Activated CD4-positive, CD25-positive, alpha-beta regulatory T cell (primary cell): ENCODE measurements at regions not wholly inside any gene's neighbourhood (a gene's known extent, or its start where the extent isn't known, plus 50 kb on each side); places are given as distances from the start of the nearest gene placed in this dataset.

ENCODE experiments used
- DNase-seq, 4 experiments: peaks; one replicate each; lab custom pipeline; 2025; lab: John Stamatoyannopoulos, UW

DNA sequence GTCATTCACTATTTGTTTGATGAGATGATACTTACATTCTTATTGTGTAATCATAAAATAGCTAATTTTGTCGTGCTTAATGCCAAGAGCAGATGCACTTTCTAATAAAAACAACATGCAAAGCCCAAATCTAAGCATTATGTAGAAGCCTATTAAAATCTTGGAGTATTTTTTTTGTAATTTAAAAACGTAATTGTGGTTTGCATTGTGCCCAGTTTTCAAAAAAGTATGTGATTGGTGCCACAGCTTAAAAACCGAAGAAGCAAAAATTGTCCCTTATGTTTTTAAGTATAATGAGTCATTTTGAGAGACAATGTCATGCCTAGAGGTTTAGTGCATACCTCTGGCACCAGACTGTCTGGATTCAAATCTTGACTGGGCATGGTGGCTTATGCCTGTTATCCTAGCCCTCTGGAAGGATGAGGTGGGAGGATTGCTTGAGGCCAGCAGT is 464.8 kb upstream of the RGS6 start:
- DNase-seq = no peak

DNA sequence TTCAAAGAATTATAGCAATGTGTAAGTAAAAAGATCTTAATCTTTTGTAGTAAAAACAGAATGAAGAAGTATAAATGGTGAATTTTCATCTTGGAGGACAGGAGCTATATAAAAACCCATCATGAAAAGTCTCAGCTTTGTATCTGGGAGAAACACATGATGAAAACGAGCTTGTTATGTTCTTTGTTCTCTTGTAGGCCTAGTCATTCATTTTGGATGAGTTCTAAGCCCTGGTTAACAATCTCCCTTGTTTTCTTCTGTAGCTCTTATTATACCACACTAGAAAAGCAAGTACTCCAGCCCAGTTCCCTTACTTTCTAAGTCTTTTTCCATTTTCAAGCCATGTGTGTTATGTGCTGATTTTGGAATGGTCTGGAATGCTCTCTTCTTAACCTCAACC is 463.5 kb upstream of the RGS6 start:
- DNase-seq = no peak

- no peak for DNase-seq
These were observed 462.4 kb upstream of the RGS6 start for GRCh38 chr14:71469643-71470335.

DNA sequence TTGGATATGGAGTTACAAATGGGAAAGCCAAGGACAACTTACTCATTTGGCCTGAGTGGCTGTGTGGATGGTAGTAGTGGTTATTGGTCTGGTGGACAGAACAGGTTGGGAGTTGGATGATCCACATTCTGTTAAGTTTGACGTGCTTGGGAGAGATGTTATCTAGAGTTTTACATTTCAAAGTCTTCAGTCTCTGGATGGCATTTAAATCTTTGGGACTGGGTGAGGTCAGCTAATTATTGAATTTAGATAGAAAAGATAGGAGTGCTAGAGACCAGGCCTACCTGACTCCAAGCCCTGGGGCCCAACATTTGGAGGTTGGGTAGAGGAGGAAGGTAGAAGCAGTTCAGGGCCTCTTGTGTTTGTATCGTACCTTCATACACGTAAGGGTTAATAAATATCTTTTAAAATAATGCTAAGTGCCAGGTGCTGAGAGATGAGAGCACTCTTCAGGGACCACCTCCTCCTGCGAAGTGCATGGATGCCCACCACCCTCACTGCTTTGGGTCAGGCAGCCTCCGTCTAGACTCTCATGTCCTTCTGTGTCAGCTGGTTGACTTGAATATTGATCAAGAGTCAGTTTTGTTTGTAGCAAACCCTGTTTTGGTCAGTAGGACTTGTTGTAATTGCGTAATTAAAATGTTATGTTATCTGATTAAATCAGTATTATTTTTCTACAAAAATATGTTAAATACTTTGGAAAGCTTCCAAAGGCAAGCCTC is 460.4 kb upstream of the RGS6 start:
- DNase-seq = no peak

DNA sequence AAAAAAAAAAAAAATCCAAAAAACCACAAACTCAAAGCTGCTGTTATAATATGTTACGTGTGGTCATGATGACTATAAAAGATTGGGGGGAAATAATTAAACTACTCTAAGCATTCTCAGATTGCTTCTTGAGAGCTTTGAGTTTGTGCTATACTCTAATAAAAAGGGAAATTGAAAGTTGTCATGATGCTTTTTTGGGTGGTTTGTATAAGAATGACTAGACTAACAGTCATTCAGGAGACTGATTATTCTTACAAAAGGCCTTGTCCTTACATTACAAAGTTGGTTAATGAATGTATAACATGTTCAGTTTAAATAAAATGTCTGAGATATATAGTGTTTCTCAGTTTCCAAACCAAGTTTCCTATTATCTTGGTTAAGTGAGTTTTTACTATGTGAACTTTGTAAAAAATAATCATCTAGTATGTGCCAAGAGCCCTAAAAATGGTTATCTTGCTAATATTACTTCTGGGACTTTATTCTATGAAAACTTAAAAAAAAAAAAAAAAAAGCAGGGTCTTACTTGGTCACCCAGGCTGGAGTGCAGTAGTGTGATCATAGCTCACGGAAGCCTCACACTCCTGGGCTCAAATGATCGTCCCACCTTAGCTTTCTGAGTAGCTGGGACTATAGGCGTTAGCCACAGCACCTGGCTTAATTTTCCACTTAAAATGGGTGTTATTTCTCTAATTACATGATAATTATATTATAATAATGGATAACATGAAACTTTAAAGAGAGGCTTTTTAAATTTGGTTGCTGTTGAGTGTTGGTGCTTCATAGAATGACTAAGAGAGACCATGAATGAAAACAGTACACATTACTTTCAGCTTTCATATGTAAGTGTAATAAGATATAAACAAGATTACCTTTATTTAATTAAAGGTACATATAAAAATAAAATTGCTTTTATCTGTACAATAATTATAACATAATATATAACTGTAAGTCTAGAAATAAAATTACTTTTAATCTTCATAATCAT is 459.6 kb upstream of the RGS6 start:
- DNase-seq = no peak

- DNase-seq = no peak
These were observed 458.4 kb upstream of the RGS6 start for GRCh38 chr14:71473843-71474242.

- DNase-seq = no peak
These were observed 457.6 kb upstream of the RGS6 start for GRCh38 chr14:71474301-71475265.

DNA sequence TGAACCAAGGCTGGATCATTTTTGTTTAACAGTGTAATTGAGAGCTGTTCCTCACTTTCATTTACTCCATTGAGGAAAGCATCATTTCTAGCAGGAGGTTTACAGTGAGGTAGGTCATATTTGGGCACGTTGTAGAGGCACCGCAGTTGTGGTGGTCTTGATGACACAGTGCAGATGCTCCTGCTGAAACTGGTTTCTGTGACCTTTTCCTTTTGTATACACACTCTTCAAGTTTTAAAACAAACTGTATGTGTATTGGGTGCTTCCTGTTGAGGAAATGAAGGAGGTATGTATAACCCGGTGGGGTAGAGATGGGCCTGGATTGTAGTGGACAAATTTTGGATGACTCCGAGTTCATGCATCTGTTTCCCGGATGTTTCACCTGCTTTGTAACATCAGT is 456.3 kb upstream of the RGS6 start:
- DNase-seq = no peak

DNA sequence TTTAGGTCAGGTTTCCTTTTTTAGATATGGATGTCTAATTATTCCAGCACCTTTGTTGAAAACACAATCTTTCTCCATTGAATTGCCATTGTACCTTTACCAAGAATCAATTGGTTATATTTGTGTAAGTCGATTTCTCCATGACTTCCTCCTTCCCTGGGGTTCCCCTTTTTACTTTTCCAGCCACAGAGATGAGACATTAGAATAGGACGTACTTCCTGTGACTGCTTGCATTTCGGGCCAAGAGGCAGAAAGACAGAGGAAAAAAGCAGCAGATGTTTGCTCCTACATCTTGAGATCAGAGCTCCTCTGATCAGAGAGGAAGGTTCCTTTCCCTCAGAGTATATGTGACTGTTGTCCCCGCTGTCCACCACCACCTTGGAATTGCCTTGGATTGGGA is 453.7 kb upstream of the RGS6 start:
- DNase-seq = no peak

GRCh38 chr14:71481021-71481654 is 451.1 kb upstream of the RGS6 start:
- DNase-seq = no peak

DNA sequence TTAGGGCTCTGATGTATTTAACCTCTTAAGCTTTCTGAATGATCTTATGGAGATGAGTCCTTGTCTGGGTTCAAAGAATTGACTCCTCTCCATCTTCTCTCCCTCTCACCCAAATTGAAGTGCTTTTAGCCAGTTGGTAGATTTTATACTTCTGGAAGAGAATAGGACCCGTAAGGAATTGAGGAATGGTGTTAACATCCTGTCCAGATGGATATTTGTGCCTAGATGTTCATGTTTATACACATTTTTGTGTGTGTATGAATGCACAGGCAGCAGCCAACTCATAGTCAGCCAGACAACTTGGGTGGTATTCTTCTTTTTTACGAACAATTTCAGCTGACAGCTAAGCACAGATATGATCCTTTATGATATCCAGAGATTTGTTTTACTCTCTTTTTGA is 449.6 kb upstream of the RGS6 start:
- no peak for DNase-seq

DNA sequence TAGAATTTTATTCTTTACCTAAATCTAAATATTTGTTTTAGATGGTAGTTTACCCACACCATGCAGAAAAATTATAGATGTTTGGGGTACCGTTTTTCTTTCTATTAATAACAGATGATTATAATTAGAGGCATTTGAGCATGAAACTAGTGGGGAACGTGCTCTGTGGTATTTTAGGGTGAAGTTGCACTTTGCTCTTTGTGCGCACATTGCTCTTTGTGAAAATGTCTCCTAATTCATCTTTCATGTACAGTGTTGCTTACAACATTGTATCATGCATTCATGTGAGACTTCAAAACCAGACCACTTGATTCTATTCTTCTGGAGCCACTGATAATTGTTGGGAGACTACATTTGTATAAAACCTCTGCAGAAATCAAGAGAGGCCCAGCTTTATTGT is 449.1 kb upstream of the RGS6 start:
- no peak for DNase-seq

DNA sequence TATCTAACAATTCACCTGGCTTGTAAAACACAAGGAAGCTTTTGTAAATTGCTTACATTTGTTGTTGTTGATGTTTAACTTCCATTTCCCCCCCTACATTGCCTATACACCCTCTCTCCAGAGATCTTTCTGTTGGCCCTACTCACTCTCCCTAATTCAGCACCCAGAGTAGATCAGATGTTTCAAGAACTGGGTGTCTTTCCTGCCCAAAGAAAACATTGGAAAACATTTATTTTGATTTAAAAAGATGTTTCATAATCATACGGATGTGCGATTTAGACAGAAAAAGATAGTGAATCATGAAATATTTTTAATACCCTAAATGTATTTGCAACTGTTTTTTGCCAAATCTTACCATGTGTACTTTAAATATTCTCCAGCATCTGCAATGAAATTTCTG is 446.4 kb upstream of the RGS6 start:
- DNase-seq = no peak

DNA sequence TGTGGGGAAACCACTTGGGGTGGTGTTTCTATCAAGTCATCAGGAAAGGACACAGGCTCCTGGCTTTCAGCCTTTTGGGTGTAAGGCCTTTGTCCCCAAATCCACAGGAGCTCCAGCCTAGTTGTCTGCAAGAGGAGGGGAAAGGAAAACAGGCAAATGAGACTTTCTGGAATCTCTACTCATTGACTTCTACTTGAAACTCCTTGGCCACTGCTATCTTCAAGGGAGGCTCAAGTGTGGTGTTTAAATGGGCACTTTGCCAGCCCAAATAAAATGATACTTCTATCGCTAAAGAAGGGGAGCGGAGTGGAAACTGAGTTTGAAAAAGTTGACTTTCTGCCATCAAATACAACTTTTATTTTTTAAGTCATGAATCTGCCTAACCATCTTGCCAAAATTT is 445.9 kb upstream of the RGS6 start:
- DNase-seq = no peak

DNA sequence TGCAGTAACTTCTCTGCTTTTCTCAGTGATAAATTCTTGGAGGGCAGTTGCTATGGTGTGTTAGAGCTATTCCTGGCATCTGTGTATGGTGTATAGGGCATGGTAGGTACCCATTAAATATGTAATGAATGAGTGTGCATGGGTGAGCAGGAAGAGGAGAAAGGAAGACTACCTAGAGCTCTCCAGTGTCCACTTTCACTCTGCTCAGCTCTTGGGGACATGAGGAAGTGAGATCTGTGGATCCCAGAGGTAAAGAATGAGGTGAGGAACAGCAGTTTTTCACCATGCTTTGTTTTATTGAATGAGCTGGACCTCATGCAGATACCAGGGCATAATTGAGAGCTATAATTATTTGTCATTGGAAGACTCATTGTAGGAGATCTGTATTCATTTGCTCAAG is 444.8 kb upstream of the RGS6 start:
- no peak for DNase-seq

DNA sequence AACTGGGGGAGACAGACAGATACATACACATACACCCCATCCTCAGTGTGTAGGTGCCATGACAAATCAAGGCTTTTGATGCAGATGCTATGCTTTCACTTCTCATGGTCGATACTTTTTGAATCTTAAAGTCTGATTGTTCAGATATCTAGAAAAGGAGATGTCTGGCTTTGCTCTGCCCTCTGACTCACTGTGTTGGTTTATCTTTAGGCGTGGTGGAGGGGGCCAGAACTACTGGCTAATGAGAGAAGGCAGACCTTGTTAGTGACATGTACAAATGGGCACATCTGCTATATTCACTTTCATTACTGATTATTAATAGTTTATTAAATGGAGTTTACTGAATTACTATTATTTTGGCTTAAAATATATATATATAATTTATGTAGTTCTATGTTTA is 444.3 kb upstream of the RGS6 start:
- no peak for DNase-seq

DNA sequence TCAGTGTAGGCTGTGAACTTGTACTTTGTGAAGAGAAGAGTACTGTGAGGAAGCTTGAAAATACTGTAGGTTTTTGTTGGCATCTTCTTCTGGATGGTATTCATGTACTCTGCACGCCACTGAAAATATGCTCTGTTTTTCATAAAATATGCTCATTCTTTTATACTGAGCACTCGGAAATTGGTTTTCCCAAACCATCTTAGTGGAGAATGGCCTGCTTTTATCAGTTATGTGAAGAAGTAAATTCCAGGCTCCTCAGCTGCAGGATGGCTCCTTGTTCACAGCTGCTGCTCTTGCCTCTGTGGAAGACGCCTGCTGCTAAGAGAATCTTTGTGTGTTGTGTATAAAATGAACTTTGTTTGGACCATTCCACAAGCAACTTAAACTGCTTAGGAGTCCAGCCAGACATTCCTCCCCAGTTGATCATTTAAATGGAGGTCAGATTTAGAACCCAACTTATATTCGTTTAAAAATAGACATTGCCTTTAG is 443.5 kb upstream of the RGS6 start:
- DNase-seq = no peak

GRCh38 chr14:71489742-71490141 is 442.5 kb upstream of the RGS6 start:
- no peak for DNase-seq

DNA sequence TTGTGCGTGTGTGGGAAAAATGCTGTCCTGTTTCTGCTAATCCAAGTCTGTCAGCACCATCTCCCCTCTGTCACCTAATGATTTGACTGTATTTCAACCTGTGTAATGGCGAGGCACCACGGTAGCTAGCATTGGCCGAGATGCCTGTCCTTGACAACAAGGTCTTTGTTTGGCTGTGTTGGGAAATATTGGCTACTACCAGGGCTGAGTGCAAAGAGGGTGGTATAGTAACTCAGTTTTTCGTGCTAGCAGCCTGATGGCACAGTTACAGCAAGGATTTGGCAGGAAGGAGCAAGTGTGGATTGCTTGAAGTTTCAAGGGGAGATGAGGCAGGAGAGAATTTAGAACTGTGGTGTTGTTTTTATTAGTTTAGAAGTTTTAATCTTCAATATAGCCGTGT is 440.3 kb upstream of the RGS6 start:
- DNase-seq = no peak

GRCh38 chr14:71492346-71492745 is 439.9 kb upstream of the RGS6 start:
- DNase-seq = no peak

GRCh38 chr14:71497645-71498086 is 434.6 kb upstream of the RGS6 start:
- no peak for DNase-seq
